IPS-18a (cell line): ENCODE measurements at regions not wholly inside any gene's neighbourhood (a gene's known extent, or its start where the extent isn't known, plus 50 kb on each side); places are given as distances from the start of the nearest gene placed in this dataset.
"Not testable (repeated sequence)": the region's sequence is repeated elsewhere in the genome, so short reads cannot be mapped to it uniquely, and the experiment has no call there.

Experiments
- H3K27ac ChIP-seq: one replicate; pipeline ENCODE4 v1.5.1; 2013; ENCODE audit warnings: low read length
- H3K27me3 ChIP-seq: one replicate; pipeline ENCODE4 v1.6.1; 2013; ENCODE audit warnings: mild to moderate bottlenecking, low read length; ENCODE audit not compliant: control insufficient read depth, insufficient read depth
- H3K36me3 ChIP-seq: one replicate; pipeline ENCODE4 v1.6.1; 2013; ENCODE audit warnings: low read depth, low read length; ENCODE audit not compliant: control insufficient read depth
- H3K4me1 ChIP-seq: one replicate; pipeline ENCODE4 v1.6.1; 2013; ENCODE audit warnings: low read depth, low read length; ENCODE audit not compliant: control insufficient read depth
- H3K4me3 ChIP-seq: one replicate; pipeline ENCODE4 v1.5.1; 2013; ENCODE audit warnings: low read length
- H3K9ac ChIP-seq: one replicate; pipeline ENCODE4 v1.6.1; 2013; ENCODE audit warnings: mild to moderate bottlenecking, low read length, moderate library complexity
- H3K9me3 ChIP-seq: one replicate; pipeline ENCODE4 v1.6.1; 2013; ENCODE audit warnings: low read depth, low read length; ENCODE audit not compliant: control insufficient read depth

- Histone ChIP-seq H3K27ac (no peak overlapping the region), H3K4me1 (peaks cover 18% of the 10 kb centered on the region), H3K4me3 (no peak overlapping the region), H3K9ac (no peak overlapping the region), H3K36me3 (no peaks in the 10 kb centered on the region), H3K27me3 (no peaks in the 10 kb centered on the region), H3K9me3 (no peaks in the 10 kb centered on the region)
Observed at GRCh38 chr10:78467496-78468106, 433.9 kb downstream of the RPS24 start.

DNA sequence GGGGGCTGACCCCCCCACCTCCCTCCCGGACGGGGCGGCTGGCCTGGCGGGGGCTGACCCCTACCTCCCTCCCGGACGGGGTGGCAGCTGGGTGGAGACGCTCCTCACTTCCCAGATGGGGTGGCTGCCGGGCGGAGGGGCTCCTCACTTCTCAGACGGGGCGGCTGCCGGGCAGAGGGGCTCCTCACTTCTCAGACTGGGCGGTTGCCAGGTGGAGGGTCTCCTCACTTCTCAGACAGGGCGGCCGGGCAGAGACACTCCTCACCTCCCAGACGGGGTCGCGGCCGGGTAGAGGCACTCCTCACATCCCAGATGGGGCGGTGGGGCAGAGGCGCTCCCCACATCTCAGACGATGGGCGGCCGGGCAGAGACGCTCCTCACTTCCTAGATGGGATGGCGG is 435.1 kb downstream of the RPS24 start:
- not testable (repeated sequence) for H3K27ac ChIP-seq, H3K27me3 ChIP-seq, H3K36me3 ChIP-seq, H3K9ac ChIP-seq, H3K4me3 ChIP-seq, H3K9me3 ChIP-seq
- peaks cover 25% of the 10 kb centered on the region for H3K4me1 ChIP-seq

GRCh38 chr10:78470267-78471103 is 436.8 kb downstream of the RPS24 start:
- Histone ChIP-seq H3K9me3 (no peaks in the 10 kb centered on the region), H3K27me3 (no peaks in the 10 kb centered on the region), H3K27ac (no peak overlapping the region)

DNA sequence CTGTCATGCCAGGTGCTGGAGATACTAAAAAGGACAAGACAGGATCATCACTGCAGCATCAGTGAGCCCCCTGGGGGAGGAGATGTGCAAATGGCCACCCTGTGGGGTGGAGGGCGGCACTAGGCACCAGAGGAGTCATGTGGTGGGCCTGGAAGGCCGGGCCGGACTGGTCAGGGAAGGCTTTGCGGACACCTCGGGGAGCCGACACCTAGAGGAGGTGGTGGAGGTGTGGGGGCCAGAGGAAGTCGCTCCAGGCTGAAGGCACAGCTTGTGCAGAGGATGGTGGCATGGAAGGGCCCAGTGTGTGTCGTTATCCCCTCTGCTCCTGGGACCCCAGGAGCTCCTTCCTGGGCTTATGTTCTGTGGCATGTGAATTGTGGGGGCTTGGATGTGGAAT is 437.7 kb downstream of the RPS24 start:
- Histone ChIP-seq H3K36me3 (no peaks in the 10 kb centered on the region), H3K4me3 (no peak overlapping the region), H3K9ac (no peak overlapping the region), H3K27ac (no peak overlapping the region), H3K4me1 (peaks cover 14% of the 10 kb centered on the region), H3K9me3 (no peaks in the 10 kb centered on the region), H3K27me3 (no peaks in the 10 kb centered on the region)

More at GRCh38 chr10:78470267-78471103, 436.8 kb downstream of the RPS24 start:
- Histone ChIP-seq H3K4me1 (peaks cover 20% of the 10 kb centered on the region), H3K4me3 (no peak overlapping the region), H3K9ac (no peak overlapping the region), H3K36me3 (no peaks in the 10 kb centered on the region)

GRCh38 chr10:78471723-78472550 is 438.3 kb downstream of the RPS24 start:
- H3K9me3 ChIP-seq = no peaks in the 10 kb centered on the region
- no peaks in the 10 kb centered on the region for H3K27me3 ChIP-seq
- H3K27ac ChIP-seq = no peak overlapping the region
- no peaks in the 10 kb centered on the region for H3K36me3 ChIP-seq
- H3K4me1 ChIP-seq = peaks cover 14% of the 10 kb centered on the region
- H3K9ac ChIP-seq = no peak overlapping the region
- no peak overlapping the region for H3K4me3 ChIP-seq

GRCh38 chr10:78472551-78472890 is 438.9 kb downstream of the RPS24 start:
- Histone ChIP-seq H3K4me3 (no peak overlapping the region), H3K9ac (no peak overlapping the region), H3K27ac (no peak overlapping the region), H3K9me3 (no peaks in the 10 kb centered on the region), H3K36me3 (no peaks in the 10 kb centered on the region), H3K27me3 (no peaks in the 10 kb centered on the region), H3K4me1 (peaks cover 14% of the 10 kb centered on the region)

DNA sequence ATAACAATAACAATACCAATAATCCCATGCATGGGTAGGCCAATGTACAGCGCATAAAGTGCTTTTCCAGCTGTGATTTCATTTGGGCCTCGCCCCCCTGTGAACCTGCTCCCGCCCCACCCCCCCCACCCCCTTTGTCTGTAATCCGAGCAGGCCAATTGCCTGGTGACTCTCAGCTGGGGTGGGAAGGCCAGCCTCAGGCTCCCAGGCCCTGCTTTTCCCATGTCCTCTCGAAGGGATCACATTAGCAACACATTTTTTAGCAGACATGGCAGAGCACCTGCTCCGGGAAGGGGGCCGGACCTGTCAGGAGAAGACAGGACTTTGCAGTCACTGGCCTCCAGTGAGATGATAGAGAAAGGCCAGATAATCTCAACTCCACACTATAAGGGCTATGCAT is 439.3 kb downstream of the RPS24 start:
- Histone ChIP-seq H3K4me1 (peaks cover 14% of the 10 kb centered on the region), H3K9me3 (no peaks in the 10 kb centered on the region), H3K4me3 (no peak overlapping the region), H3K27me3 (no peaks in the 10 kb centered on the region), H3K27ac (no peak overlapping the region), H3K9ac (no peak overlapping the region), H3K36me3 (no peaks in the 10 kb centered on the region)

DNA sequence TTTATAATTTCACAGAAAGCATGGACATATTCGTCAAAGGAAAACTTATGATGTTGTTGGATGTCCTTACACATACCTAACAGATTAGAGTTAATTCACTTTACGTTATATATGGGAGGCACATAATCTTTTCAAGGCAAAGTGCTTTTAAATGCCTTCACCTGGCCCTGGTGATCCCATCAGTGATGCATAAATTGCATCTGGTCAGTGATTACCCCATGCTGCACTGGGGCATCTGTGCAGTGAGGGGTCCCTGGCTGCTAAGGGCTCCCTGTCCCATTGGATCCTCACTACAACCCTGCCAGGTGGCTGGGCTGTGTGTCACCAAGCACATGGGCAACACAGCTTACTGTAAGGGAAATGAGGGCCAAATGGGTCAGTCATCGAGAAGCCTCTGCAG is 441.1 kb downstream of the RPS24 start:
- no peaks in the 10 kb centered on the region for H3K36me3 ChIP-seq
- no peak overlapping the region for H3K27ac ChIP-seq
- H3K4me1 ChIP-seq = peaks cover 14% of the 10 kb centered on the region
- no peak overlapping the region for H3K4me3 ChIP-seq
- H3K9me3 ChIP-seq = no peaks in the 10 kb centered on the region
- no peak overlapping the region for H3K9ac ChIP-seq
- no peaks in the 10 kb centered on the region for H3K27me3 ChIP-seq

- Histone ChIP-seq H3K27ac (no peak overlapping the region), H3K27me3 (no peaks in the 10 kb centered on the region), H3K36me3 (no peaks in the 10 kb centered on the region), H3K4me3 (no peak overlapping the region), H3K4me1 (peaks cover 14% of the 10 kb centered on the region), H3K9me3 (no peaks in the 10 kb centered on the region), H3K9ac (no peak overlapping the region)
Observed at GRCh38 chr10:78475437-78475836, 441.8 kb downstream of the RPS24 start.

DNA sequence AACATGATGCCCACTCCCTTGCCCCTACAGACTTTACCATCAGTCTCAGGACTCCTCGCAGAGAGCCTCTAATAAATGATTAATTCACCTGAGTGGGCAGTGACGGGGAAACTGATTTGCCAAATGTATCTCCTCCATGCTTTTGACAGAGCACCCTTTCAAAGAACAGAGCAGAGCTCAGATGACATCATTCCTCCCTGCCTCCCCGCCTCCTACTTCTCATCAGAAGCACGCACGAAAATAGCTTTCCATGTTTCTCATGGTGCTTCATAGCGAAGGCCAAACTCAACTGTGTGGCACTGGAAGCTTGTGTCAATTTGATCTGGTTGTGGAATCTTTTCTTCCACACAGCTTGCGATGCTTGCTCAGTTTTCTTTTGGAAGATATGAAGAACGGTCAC is 442.5 kb downstream of the RPS24 start:
- Histone ChIP-seq H3K4me1 (peaks cover 14% of the 10 kb centered on the region), H3K9ac (no peak overlapping the region), H3K4me3 (no peak overlapping the region), H3K9me3 (no peaks in the 10 kb centered on the region), H3K36me3 (no peaks in the 10 kb centered on the region), H3K27me3 (no peaks in the 10 kb centered on the region), H3K27ac (no peak overlapping the region)

GRCh38 chr10:78476844-78477243 is 443.2 kb downstream of the RPS24 start:
- Histone ChIP-seq H3K4me1 (peaks cover 14% of the 10 kb centered on the region), H3K9ac (no peak overlapping the region), H3K27ac (no peak overlapping the region), H3K27me3 (no peaks in the 10 kb centered on the region), H3K36me3 (no peaks in the 10 kb centered on the region), H3K9me3 (no peaks in the 10 kb centered on the region), H3K4me3 (no peak overlapping the region)
